GM19328 (cell line): ENCODE measurements at regions not wholly inside any gene's neighbourhood (a gene's known extent, or its start where the extent isn't known, plus 50 kb on each side); places are given as distances from the start of the nearest gene placed in this dataset.

Experiments
- ATAC-seq: cut with Tn5 transposase; IDR thresholded peaks from one replicate; pipeline ENCODE4 v1.9.1; 2021; ENCODE audit warnings: mild to moderate bottlenecking, moderate library complexity; ENCODE audit not compliant: unreplicated experiment

- no peak for ATAC-seq
Measured at GRCh38 chr1:94708299-94708685, 111.9 kb upstream of the SLC44A3 start.

GRCh38 chr1:94707321-94708298 lies 112.5 kb upstream of the SLC44A3 start:
- no peak for ATAC-seq

- ATAC-seq: no peak
Measured at GRCh38 chr1:94702442-94702815, 117.7 kb upstream of the SLC44A3 start.

- no peak for ATAC-seq
Measured at GRCh38 chr1:94701796-94702441, 118.2 kb upstream of the SLC44A3 start.

GRCh38 chr1:94698759-94699502 lies 121.2 kb upstream of the SLC44A3 start:
- ATAC-seq: no peak

- ATAC-seq: no peak
Measured at GRCh38 chr1:94698356-94698755, 121.8 kb upstream of the SLC44A3 start.

GRCh38 chr1:94697839-94698238 lies 122.3 kb upstream of the SLC44A3 start:
- no peak for ATAC-seq

- ATAC-seq: no peak
Measured at GRCh38 chr1:94694226-94694915, 125.8 kb upstream of the SLC44A3 start.

- ATAC-seq: no peak
Measured at GRCh38 chr1:94693435-94693834, 126.7 kb upstream of the SLC44A3 start.

GRCh38 chr1:94693029-94693428 lies 127.1 kb upstream of the SLC44A3 start:
- ATAC-seq: no peak

GRCh38 chr1:94688646-94689045 lies 131.5 kb upstream of the SLC44A3 start:
- no peak for ATAC-seq

GRCh38 chr1:94686882-94687281 lies 133.3 kb upstream of the SLC44A3 start:
- no peak for ATAC-seq

GRCh38 chr1:94684690-94685250 lies 135.4 kb upstream of the SLC44A3 start:
- no peak for ATAC-seq

- ATAC-seq: no peak
Measured at GRCh38 chr1:94683886-94684285, 136.3 kb upstream of the SLC44A3 start.

GRCh38 chr1:94680039-94680377 lies 138.4 kb upstream of the F3 start:
- ATAC-seq: no peak

- ATAC-seq: no peak
Measured at GRCh38 chr1:94679332-94680038, 137.9 kb upstream of the F3 start.

GRCh38 chr1:94678202-94678848 lies 136.8 kb upstream of the F3 start:
- ATAC-seq: no peak

GRCh38 chr1:94677714-94678113 lies 136.2 kb upstream of the F3 start:
- no peak for ATAC-seq

- ATAC-seq: no peak
Measured at GRCh38 chr1:94677087-94677486, 135.5 kb upstream of the F3 start.

- ATAC-seq: no peak
Measured at GRCh38 chr1:94676686-94677085, 135.1 kb upstream of the F3 start.
